ENCODE measurements at regions not wholly inside any gene's neighbourhood (a gene's known extent, or its start where the extent isn't known, plus 50 kb on each side); places are given as distances from the start of the nearest gene placed in this dataset.

GRCh38 chr5:163822548-163822947 is 317.1 kb downstream of the MAT2B start:
- no peaks in the 10 kb centered on the region for H3K79me2 ChIP-seq (ENCODE audit: control insufficient read depth, insufficient read depth, low read length)
- dilution Hi-C loops (cut with MboI; ENCODE audit: extremely low pct_ligation_motif_present, low sequenced_read_pairs): no loop called here
- TF ChIP-seq CTCF (optimal IDR thresholded peaks at IDR 0.05 in 1 of 3, IDR thresholded peaks at IDR 0.05 in 1 of 3, conservative IDR thresholded peaks at IDR 0.05 in 1 of 3; ENCODE audit: extremely low read depth in 1 of 3, insufficient read depth in 2 of 3, low read length in 3 of 3) (no peak), EZH2 (IDR thresholded peaks at IDR 0.05; ENCODE audit: low read length) (no peak)
- no peak overlapping the region for H3K4me3 ChIP-seq (ENCODE audit: control insufficient read depth in 2 of 3, extremely low read depth in 1 of 3, insufficient read depth in 2 of 3, low read depth in 1 of 3, low read length in 3 of 3)
- no peaks in the 10 kb centered on the region for H3K36me3 ChIP-seq (ENCODE audit: control insufficient read depth in 2 of 2, extremely low read depth in 1 of 2, insufficient read depth in 2 of 2, low read length in 2 of 2)
- no peaks in the 10 kb centered on the region for H3K9me1 ChIP-seq (ENCODE audit: control insufficient read depth, extremely low read depth, insufficient read depth, low read length)
- no peaks in the 10 kb centered on the region for H3K4me1 ChIP-seq (ENCODE audit: control insufficient read depth, extremely low read depth, insufficient read depth, low read length)
- no peak overlapping the region for H3K27ac ChIP-seq (ENCODE audit: control insufficient read depth, insufficient read depth, low read length)
- H3K4me2 ChIP-seq (ENCODE audit: control insufficient read depth, extremely low read depth, insufficient read depth, low read depth, low read length): no peak overlapping the region
- H3K27me3 ChIP-seq (ENCODE audit: control insufficient read depth, extremely low read depth, insufficient read depth, low read length): no peaks in the 10 kb centered on the region
- H3K9me3 ChIP-seq (ENCODE audit: control insufficient read depth, low read depth, low read length): no peaks in the 10 kb centered on the region
- no peak overlapping the region for H3K9ac ChIP-seq (ENCODE audit: control insufficient read depth, extremely low read depth, insufficient read depth, low read length)
- no peaks in the 10 kb centered on the region for H4K20me1 ChIP-seq (ENCODE audit: control insufficient read depth, extremely low read depth, insufficient read depth, low read length)
- FAIRE-seq (no peak), DNase-seq (ENCODE audit: low read depth, low spot score) (no peak)
- no peak overlapping the region for H2AFZ ChIP-seq (ENCODE audit: control insufficient read depth, low read length)

GRCh38 chr5:163825661-163826060 is 320.2 kb downstream of the MAT2B start:
- H3K27ac ChIP-seq (ENCODE audit: control insufficient read depth, insufficient read depth, low read length): no peak overlapping the region
- no peak overlapping the region for H2AFZ ChIP-seq (ENCODE audit: control insufficient read depth, low read length)
- H3K9ac ChIP-seq (ENCODE audit: control insufficient read depth, extremely low read depth, insufficient read depth, low read length): no peak overlapping the region
- H3K36me3 ChIP-seq (ENCODE audit: control insufficient read depth in 2 of 2, extremely low read depth in 1 of 2, insufficient read depth in 2 of 2, low read length in 2 of 2): no peaks in the 10 kb centered on the region
- FAIRE-seq: no peak
- H3K27me3 ChIP-seq (ENCODE audit: control insufficient read depth, extremely low read depth, insufficient read depth, low read length): no peaks in the 10 kb centered on the region
- no peaks in the 10 kb centered on the region for H3K9me1 ChIP-seq (ENCODE audit: control insufficient read depth, extremely low read depth, insufficient read depth, low read length)
- no peak overlapping the region for H3K4me2 ChIP-seq (ENCODE audit: control insufficient read depth, extremely low read depth, insufficient read depth, low read depth, low read length)
- no peaks in the 10 kb centered on the region for H4K20me1 ChIP-seq (ENCODE audit: control insufficient read depth, extremely low read depth, insufficient read depth, low read length)
- H3K4me3 ChIP-seq (ENCODE audit: control insufficient read depth in 2 of 3, extremely low read depth in 1 of 3, insufficient read depth in 2 of 3, low read depth in 1 of 3, low read length in 3 of 3): no peak overlapping the region
- H3K4me1 ChIP-seq (ENCODE audit: control insufficient read depth, extremely low read depth, insufficient read depth, low read length): no peaks in the 10 kb centered on the region
- no peaks in the 10 kb centered on the region for H3K9me3 ChIP-seq (ENCODE audit: control insufficient read depth, low read depth, low read length)
- H3K79me2 ChIP-seq (ENCODE audit: control insufficient read depth, insufficient read depth, low read length): no peaks in the 10 kb centered on the region
- dilution Hi-C loops (cut with MboI; ENCODE audit: extremely low pct_ligation_motif_present, low sequenced_read_pairs): no loop called here
- no peak for DNase-seq (ENCODE audit: low read depth, low spot score)
- TF ChIP-seq EZH2 (IDR thresholded peaks at IDR 0.05; ENCODE audit: low read length) (no peak), CTCF (optimal IDR thresholded peaks at IDR 0.05 in 1 of 3, IDR thresholded peaks at IDR 0.05 in 1 of 3, conservative IDR thresholded peaks at IDR 0.05 in 1 of 3; ENCODE audit: extremely low read depth in 1 of 3, insufficient read depth in 2 of 3, low read length in 3 of 3) (no peak)

Data from keratinocyte (primary cell).